ENCODE measurements at regions not wholly inside any gene's neighbourhood (a gene's known extent, or its start where the extent isn't known, plus 50 kb on each side); places are given as distances from the start of the nearest gene placed in this dataset.

- TF ChIP-seq CTCF (IDR thresholded peaks at IDR 0.05 in 2 of 3, conservative IDR thresholded peaks at IDR 0.05 in 1 of 3; ENCODE audit: control insufficient read depth in 2 of 3, extremely low read depth in 1 of 3, insufficient read depth in 1 of 3, low read depth in 3 of 3, low read length in 3 of 3) (no peak), TAF1 (IDR thresholded peaks at IDR 0.05; ENCODE audit: borderline replicate concordance, low read depth, low read length) (no peak), MYC (IDR thresholded peaks at IDR 0.05; ENCODE audit: insufficient read depth, insufficient read length, insufficient replicate concordance, low read length, severe bottlenecking) (no peak), GABPA (IDR thresholded peaks at IDR 0.05; ENCODE audit: low read depth) (no peak), CEBPB (IDR thresholded peaks at IDR 0.05; ENCODE audit: borderline replicate concordance in 1 of 2, low read depth in 2 of 2, low read length in 2 of 2) (no peak), ZNF687 (IDR thresholded peaks at IDR 0.05) (no peak), ZNF274 (IDR thresholded peaks at IDR 0.05; ENCODE audit: insufficient read depth, insufficient read length) (no peak)
Observed at GRCh38 chr2:239881561-239882320, 143.4 kb downstream of the NDUFA10 start.

Data from GM12878 (cell line).